ENCODE measurements at regions not wholly inside any gene's neighbourhood (a gene's known extent, or its start where the extent isn't known, plus 50 kb on each side); places are given as distances from the start of the nearest gene placed in this dataset.

- no peak for TF ChIP-seq ZFX (IDR thresholded peaks at IDR 0.05)
- TF ChIP-seq, protein P1, sequence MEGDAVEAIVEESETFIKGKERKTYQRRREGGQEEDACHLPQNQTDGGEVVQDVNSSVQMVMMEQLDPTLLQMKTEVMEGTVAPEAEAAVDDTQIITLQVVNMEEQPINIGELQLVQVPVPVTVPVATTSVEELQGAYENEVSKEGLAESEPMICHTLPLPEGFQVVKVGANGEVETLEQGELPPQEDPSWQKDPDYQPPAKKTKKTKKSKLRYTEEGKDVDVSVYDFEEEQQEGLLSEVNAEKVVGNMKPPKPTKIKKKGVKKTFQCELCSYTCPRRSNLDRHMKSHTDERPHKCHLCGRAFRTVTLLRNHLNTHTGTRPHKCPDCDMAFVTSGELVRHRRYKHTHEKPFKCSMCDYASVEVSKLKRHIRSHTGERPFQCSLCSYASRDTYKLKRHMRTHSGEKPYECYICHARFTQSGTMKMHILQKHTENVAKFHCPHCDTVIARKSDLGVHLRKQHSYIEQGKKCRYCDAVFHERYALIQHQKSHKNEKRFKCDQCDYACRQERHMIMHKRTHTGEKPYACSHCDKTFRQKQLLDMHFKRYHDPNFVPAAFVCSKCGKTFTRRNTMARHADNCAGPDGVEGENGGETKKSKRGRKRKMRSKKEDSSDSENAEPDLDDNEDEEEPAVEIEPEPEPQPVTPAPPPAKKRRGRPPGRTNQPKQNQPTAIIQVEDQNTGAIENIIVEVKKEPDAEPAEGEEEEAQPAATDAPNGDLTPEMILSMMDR (conservative IDR thresholded peaks at IDR 0.05) = no peak
- no peak overlapping the region for H3K27ac ChIP-seq
Observed at GRCh38 chr6:12410946-12411345, 120.8 kb downstream of the EDN1 start.

- H3K27ac ChIP-seq = no peak overlapping the region
- no peak for TF ChIP-seq ZFX (IDR thresholded peaks at IDR 0.05)
- TF ChIP-seq, protein P1 (conservative IDR thresholded peaks at IDR 0.05) = no peak
Observed at GRCh38 chr6:12414096-12414675, 124.0 kb downstream of the EDN1 start.

GRCh38 chr6:12415980-12416598, 125.9 kb downstream of the EDN1 start:
- no peak overlapping the region for H3K27ac ChIP-seq
- TF ChIP-seq, protein P1 (conservative IDR thresholded peaks at IDR 0.05) = no peak
- TF ChIP-seq ZFX (IDR thresholded peaks at IDR 0.05) = no peak

DNA sequence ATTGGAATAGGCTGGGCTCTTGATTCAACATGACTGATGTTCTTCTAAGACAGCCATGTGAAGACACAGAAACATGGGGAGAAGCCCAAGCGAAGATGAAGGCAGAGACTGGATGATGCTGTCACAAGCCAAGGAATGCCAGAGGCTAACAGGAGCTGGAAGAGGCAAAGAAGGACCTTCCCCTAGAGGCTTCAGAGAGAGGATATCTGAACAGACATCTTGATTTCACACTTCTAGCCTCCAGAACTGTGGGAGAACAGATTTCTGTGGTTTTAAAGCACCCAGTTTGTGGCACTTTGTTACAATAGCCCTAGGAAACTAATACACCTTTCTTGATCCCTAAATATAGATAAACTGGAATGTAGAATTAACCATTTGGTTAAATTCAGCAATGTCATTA, 127.0 kb downstream of the EDN1 start:
- TF ChIP-seq, protein P1 (conservative IDR thresholded peaks at IDR 0.05) = no peak
- no peak for TF ChIP-seq ZFX (IDR thresholded peaks at IDR 0.05)
- no peak overlapping the region for H3K27ac ChIP-seq

DNA sequence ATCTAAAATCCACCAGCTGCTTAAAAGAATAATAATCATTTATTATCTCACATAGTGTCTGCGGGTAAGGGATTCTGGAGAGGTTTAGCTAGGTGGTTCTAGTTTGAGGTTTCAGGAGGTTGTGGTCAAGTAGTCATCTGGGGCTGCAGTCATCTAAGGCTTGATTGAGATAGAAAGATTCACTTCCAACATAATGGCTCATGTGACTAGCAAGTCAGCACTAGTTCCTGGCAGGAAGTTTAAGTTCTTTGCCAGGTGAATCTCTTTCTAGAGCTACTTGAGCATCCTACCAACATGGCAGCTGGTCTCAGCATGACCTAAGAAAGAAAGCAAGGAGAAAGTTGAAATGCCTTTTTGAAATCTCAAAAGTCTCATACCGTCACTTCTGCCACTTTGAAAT, 128.8 kb downstream of the EDN1 start:
- TF ChIP-seq, protein P1 (conservative IDR thresholded peaks at IDR 0.05) = no peak
- no peak for TF ChIP-seq ZFX (IDR thresholded peaks at IDR 0.05)
- H3K27ac ChIP-seq = no peak overlapping the region

DNA sequence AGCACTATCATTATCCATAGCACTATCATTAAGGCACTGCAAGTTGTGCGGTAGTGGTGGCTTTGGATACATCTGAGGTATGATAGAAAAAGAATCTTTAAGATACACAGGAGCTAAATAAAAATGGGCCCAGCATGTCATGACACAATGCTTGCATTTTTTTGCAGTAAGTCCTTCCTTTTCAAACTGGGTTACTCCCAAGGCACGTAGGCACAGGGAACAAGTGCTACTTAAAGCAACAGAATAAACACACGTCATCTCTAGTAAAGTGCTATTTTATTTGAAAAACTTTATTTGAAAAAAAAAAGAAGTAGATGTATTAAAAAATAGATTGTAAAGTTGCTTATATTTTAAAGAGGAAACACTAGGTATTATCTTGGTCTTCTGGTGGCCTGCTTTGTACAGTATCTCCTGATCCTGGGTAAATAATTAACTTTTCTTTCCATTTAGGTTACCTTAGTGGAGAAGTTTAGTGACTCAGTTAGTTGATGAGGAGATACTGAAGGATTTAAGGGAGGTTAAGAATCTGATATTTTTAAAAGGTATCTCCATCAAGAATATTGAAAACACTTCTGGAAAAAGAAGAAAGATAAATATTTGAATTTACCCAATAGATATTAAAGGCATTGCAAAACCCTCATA, 129.6 kb downstream of the EDN1 start:
- no peak for TF ChIP-seq ZFX (IDR thresholded peaks at IDR 0.05)
- TF ChIP-seq, protein P1 (conservative IDR thresholded peaks at IDR 0.05) = no peak
- no peak overlapping the region for H3K27ac ChIP-seq

DNA sequence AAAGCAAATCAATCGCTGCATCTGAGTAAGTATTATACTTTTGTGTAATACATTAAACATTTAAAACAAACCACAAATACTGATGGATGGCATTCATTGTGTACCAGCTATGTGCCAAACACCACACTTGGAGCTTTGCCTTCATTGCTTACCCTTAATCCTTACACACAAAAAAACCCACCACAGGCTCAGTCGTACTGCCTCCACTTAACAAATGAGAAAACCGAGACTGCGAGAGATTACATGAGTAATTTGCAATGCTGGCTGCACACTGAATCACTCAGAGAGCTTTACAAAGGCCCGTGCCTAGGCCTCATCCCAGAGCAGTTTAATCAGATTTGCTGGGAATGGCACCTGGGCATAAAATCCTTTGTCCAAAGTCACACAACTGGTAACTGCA, 130.5 kb downstream of the EDN1 start:
- TF ChIP-seq ZFX (IDR thresholded peaks at IDR 0.05) = no peak
- TF ChIP-seq, protein P1 (conservative IDR thresholded peaks at IDR 0.05) = no peak

More for the DNA sequence above, 130.5 kb downstream of the EDN1 start:
- H3K27ac ChIP-seq = no peak overlapping the region

All from C4-2B (cell line).